A549 (cell line): ENCODE measurements at regions not wholly inside any gene's neighbourhood (a gene's known extent, or its start where the extent isn't known, plus 50 kb on each side); places are given as distances from the start of the nearest gene placed in this dataset.
"Not testable (repeated sequence)": the region's sequence is repeated elsewhere in the genome, so short reads cannot be mapped to it uniquely, and the experiment has no call there.

Experiments used
- ATAC-seq, 2 experiments: fragments of 200-7000 bp in 1 of 2; fragments of >200 bp in 1 of 2; cut with Nextera tagmentation in 1 of 2; cut with Tn5 transposase in 1 of 2; 3 replicates each; pipeline versions ENCODE4 v1.8.0 to v1.9.1; 2018 to 2020; ENCODE audit warnings: mild to moderate bottlenecking in 1 of 2, moderate library complexity in 1 of 2
- CTCF ChIA-PET: fragments of 300-600 bp; sonication (Branson Sonifier 250); formaldehyde crosslinking; extraction: SDS; loops from one replicate; lab custom pipeline; 2021; ENCODE audit warnings: antibody characterized with exemption, inconsistent platforms; lab: Yijun Ruan, JAX
- POLR2A ChIA-PET: fragments of 350-600 bp; formaldehyde crosslinking; extraction: SDS; loops from one replicate; lab custom pipeline; 2021; ENCODE audit warnings: antibody characterized with exemption, inconsistent platforms; lab: Yijun Ruan, JAX
- DNase-seq, 2 experiments: peaks; one replicate each; pipeline versions ENCODE4 v3.0.0 to v3.0.0-alpha.2; 2011 to 2016; ENCODE audit warnings: low read depth in 1 of 2, low spot score in 1 of 2
- FAIRE-seq: peaks from 2 replicates; lab custom pipeline; 2011; peaks lifted over from hg19 to GRCh38; lab: Jason Lieb, UNC
- H3K27ac ChIP-seq, 2 experiments: fragments of >200 bp; sonication (Bioruptor Twin); formaldehyde crosslinking; 3 replicates each; pipeline ENCODE4 v1.5.1; 2016 to 2017
- H3K4me1 ChIP-seq: fragments of >200 bp; sonication (Bioruptor Twin); formaldehyde crosslinking; 3 replicates; pipeline ENCODE4 v1.6.1; 2016
- H3K4me2 ChIP-seq: fragments of >200 bp; sonication (Bioruptor Twin); formaldehyde crosslinking; 3 replicates; pipeline ENCODE4 v1.6.1; 2016
- H3K4me3 ChIP-seq: fragments of >200 bp; sonication (Bioruptor Twin); formaldehyde crosslinking; 3 replicates; pipeline ENCODE4 v1.5.1; 2016
- H3K9me3 ChIP-seq: fragments of >200 bp; sonication (Bioruptor Twin); formaldehyde crosslinking; 3 replicates; pipeline ENCODE4 v1.6.1; 2016
- WGBS: methylation state at CpG from one replicate; pipeline ENCODE4 v1.1.6; 2017; ENCODE audit errors: missing lambda C conversion rate; 5-methylcytosine and 5-hydroxymethylcytosine counted together

DNA sequence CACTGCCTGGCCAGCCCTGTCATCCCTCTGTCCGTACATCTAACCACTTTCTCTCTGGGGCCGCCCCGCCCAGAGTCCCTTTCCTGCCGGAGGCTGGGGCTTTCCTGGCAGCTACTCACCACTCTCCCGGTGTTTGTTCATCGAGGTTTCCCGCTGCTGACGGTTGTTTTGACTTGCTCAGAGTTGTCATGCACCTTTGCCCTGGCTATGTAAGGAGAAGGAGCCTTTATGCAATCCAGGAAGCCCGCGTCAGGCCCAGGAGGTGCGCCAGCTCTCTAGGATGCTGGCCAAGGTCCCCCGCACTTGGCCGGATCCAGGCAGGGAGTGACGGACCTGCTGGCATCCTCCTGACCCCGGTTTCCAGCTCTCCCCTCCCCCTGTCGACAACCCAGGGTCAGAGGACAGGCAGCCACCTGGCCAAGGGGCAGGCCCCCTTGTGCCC, 51.0 kb upstream of the SIK1 start:
- peak; percentile 91 to 95 for ATAC-seq
- POLR2A ChIA-PET, DNase-seq, FAIRE-seq, CTCF ChIA-PET, H3K4me2 ChIP-seq, H3K4me1 ChIP-seq, H3K9me3 ChIP-seq, H3K27ac ChIP-seq, H3K4me3 ChIP-seq: not testable (repeated sequence)
- no CpG with 5 or more reads among the region's 16 CpGs for WGBS
